Thyroid gland (tissue), 4 donors: ENCODE measurements at regions not wholly inside any gene's neighbourhood (a gene's known extent, or its start where the extent isn't known, plus 50 kb on each side); places are given as distances from the start of the nearest gene placed in this dataset.

Experiments used
- DNase-seq, 2 donors: peaks; one replicate each; pipeline ENCODE4 v3.0.0-alpha.2; 2019
- H3K27ac ChIP-seq, 3 donors: fragments of 200-600 bp; sonication (generic); 1 replicate in 2 of 3; 2 replicates in 1 of 3; pipeline ENCODE4 v1.5.1; 2016 to 2019; ENCODE audit warnings: mild to moderate bottlenecking in 1 of 3, moderate library complexity in 1 of 3
- H3K27me3 ChIP-seq: fragments of 200-600 bp; sonication (generic); one replicate; pipeline ENCODE4 v1.5.1; 2019
- H3K36me3 ChIP-seq, 2 donors: fragments of 200-600 bp; sonication (generic); one replicate each; pipeline ENCODE4 v1.5.1; 2016 to 2019
- H3K4me1 ChIP-seq, 2 donors: fragments of 200-600 bp; sonication (generic); one replicate each; pipeline ENCODE4 v1.5.1; 2017 to 2019
- H3K4me3 ChIP-seq, 3 donors: fragments of 200-600 bp; sonication (generic); replicated peaks in 1 of 3; 1 replicate in 2 of 3; 2 replicates in 1 of 3; pipeline ENCODE4 v1.5.1; 2016; ENCODE audit warnings: mild to moderate bottlenecking in 1 of 3
- H3K9me3 ChIP-seq: fragments of 200-600 bp; sonication (generic); one replicate; pipeline ENCODE4 v1.5.1; 2017
- POLR2A ChIP-seq, 2 donors: fragments of 450-650 bp; IDR thresholded peaks; one replicate each; pipeline ENCODE4 v1.6.1; 2017; ENCODE audit warnings: antibody characterized with exemption in 2 of 2, mild to moderate bottlenecking in 2 of 2, moderate library complexity in 1 of 2
- WGBS, 2 donors: methylation state at CpG; one replicate each; pipeline ENCODE4 v1.1.5; 2017; 5-methylcytosine and 5-hydroxymethylcytosine counted together
- intact Hi-C: fragments of 100-400 bp; cut with DNase I; formaldehyde crosslinking; loops from one replicate; pipeline ENCODE4 v1.15.1; 2023
- TF ChIP-seq, protein P1 (sequence below), 6 experiments: fragments of 200-600 bp in 3 of 6; fragments of 450-650 bp in 3 of 6; sonication (generic) in 3 of 6; IDR thresholded peaks; one replicate each; pipeline ENCODE4 v1.5.1; 2016 to 2019; ENCODE audit warnings: antibody characterized with exemption in 6 of 6, mild to moderate bottlenecking in 2 of 6, inconsistent platforms in 1 of 6, moderate library complexity in 1 of 6

- H3K9me3 ChIP-seq, result no peaks in the 10 kb centered on the region
- TF ChIP-seq, protein P1, sequence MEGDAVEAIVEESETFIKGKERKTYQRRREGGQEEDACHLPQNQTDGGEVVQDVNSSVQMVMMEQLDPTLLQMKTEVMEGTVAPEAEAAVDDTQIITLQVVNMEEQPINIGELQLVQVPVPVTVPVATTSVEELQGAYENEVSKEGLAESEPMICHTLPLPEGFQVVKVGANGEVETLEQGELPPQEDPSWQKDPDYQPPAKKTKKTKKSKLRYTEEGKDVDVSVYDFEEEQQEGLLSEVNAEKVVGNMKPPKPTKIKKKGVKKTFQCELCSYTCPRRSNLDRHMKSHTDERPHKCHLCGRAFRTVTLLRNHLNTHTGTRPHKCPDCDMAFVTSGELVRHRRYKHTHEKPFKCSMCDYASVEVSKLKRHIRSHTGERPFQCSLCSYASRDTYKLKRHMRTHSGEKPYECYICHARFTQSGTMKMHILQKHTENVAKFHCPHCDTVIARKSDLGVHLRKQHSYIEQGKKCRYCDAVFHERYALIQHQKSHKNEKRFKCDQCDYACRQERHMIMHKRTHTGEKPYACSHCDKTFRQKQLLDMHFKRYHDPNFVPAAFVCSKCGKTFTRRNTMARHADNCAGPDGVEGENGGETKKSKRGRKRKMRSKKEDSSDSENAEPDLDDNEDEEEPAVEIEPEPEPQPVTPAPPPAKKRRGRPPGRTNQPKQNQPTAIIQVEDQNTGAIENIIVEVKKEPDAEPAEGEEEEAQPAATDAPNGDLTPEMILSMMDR (IDR thresholded peaks at IDR 0.05), result no peak
- TF ChIP-seq POLR2A (IDR thresholded peaks at IDR 0.05), result no peak
- WGBS, 2 donors, result 84 to 85% methylated on average over 2 of the region's 2 CpGs
- no peak for DNase-seq
- no peak overlapping the region for H3K27ac ChIP-seq
- no peaks in the 10 kb centered on the region for H3K36me3 ChIP-seq
- no peaks in the 10 kb centered on the region for H3K27me3 ChIP-seq
- H3K4me1 ChIP-seq, result no peaks in the 10 kb centered on the region
- intact Hi-C loops, result no loop called here
- no peak overlapping the region for H3K4me3 ChIP-seq
Measured at GRCh38 chr2:33796511-33796910, 197.4 kb upstream of the FAM98A start.

GRCh38 chr2:33791625-33792024 is 192.5 kb upstream of the FAM98A start:
- H3K36me3 ChIP-seq, result no peaks in the 10 kb centered on the region
- TF ChIP-seq, protein P1 (IDR thresholded peaks at IDR 0.05), result no peak
- no peak for TF ChIP-seq POLR2A (IDR thresholded peaks at IDR 0.05)
- H3K9me3 ChIP-seq, result no peaks in the 10 kb centered on the region
- no peak for DNase-seq
- H3K4me3 ChIP-seq, result no peak overlapping the region
- no peaks in the 10 kb centered on the region for H3K27me3 ChIP-seq
- H3K4me1 ChIP-seq, result no peaks in the 10 kb centered on the region
- WGBS, 2 donors, result 68 to 72% methylated on average over 3 of the region's 3 CpGs
- no peak overlapping the region for H3K27ac ChIP-seq
- intact Hi-C loops, result no loop called here

DNA sequence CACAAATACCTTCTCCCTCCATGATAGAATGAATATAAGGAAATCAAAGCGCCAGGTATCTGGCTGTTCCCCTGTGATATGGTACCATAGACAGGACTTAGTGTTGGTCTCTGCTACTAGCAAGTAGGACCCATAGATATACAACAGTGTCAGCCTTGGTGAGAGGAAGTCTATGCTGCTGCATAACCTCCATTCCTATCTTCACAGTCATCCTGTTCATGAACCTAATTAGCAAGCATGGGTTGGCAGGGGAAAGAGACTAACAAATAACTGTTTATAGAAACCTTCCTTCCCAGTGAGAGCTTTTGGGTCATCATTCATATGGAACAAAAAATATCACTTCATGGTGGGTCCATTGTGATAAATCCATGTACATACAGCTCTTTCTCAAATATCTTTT is 188.9 kb upstream of the FAM98A start:
- no peaks in the 10 kb centered on the region for H3K4me1 ChIP-seq
- H3K27ac ChIP-seq, result no peak overlapping the region
- no peaks in the 10 kb centered on the region for H3K36me3 ChIP-seq
- intact Hi-C loops, result no loop called here
- WGBS, 2 donors, result 86 to 100% methylated on average over 1 of the region's 1 CpG
- no peaks in the 10 kb centered on the region for H3K27me3 ChIP-seq
- DNase-seq, result no peak
- TF ChIP-seq POLR2A (IDR thresholded peaks at IDR 0.05), result no peak
- H3K4me3 ChIP-seq, result no peak overlapping the region
- no peaks in the 10 kb centered on the region for H3K9me3 ChIP-seq

- H3K27me3 ChIP-seq, result no peaks in the 10 kb centered on the region
- intact Hi-C loops, result no loop called here
- WGBS, 2 donors, result 86 to 91% methylated on average over 5 of the region's 5 CpGs
- no peak overlapping the region for H3K4me3 ChIP-seq
- no peaks in the 10 kb centered on the region for H3K9me3 ChIP-seq
- no peak for TF ChIP-seq POLR2A (IDR thresholded peaks at IDR 0.05)
- TF ChIP-seq, protein P1 (IDR thresholded peaks at IDR 0.05), result no peak
- H3K4me1 ChIP-seq, result no peaks in the 10 kb centered on the region
- no peaks in the 10 kb centered on the region for H3K36me3 ChIP-seq
- H3K27ac ChIP-seq, result no peak overlapping the region
- no peak for DNase-seq
Measured at GRCh38 chr2:33786881-33787280, 187.8 kb upstream of the FAM98A start.

DNA sequence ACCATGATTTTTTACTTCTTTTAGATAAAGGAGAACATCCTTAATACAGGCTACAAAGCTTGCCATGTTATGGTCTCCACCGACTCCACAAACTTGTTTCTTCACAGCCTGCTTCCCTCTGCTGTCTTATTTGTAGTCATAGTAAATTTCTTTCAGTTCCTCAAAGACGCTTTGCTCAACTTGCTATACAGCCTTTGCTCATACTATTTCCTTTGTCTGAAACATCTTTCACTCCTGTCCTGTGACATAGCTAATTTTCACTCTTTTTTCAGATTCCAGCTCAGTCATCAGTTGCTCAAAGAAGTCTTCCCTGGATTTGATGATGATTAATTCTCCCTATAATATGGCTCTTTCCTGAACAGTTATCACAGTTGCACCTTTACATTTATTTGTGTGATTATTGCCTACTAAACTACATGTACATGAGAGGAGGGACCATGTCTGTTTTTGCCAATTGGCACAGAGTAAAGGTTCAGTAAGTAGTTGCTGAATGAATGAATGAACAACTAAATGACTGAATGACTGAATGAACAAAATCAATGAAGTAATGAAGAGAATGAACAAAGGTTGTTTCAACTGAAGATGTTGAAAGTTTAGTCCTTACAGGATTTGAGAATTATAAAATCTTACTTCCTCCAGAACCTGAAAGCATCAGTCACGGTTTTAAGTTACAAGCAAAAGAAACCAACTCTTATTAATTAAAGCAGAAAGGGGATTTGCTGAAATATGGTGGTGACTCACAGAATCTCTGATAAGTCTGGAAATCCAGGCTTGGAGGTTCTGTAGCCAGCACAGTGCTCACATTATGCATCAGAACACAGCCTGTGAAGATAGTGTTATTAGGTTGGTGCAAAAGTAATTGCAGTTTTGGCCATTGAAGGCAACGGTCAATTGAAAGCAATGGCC is 186.4 kb upstream of the FAM98A start:
- intact Hi-C loops, result no loop called here
- Histone ChIP-seq H3K9me3 (no peaks in the 10 kb centered on the region), H3K27me3 (no peaks in the 10 kb centered on the region), H3K36me3 (no peaks in the 10 kb centered on the region), H3K4me1 (no peaks in the 10 kb centered on the region), H3K27ac (no peak overlapping the region), H3K4me3 (no peak overlapping the region)
- no peak for DNase-seq
- WGBS, 2 donors, result 88 to 90% methylated on average over 4 of the region's 4 CpGs
- TF ChIP-seq, protein P1 (IDR thresholded peaks at IDR 0.05), result no peak
- no peak for TF ChIP-seq POLR2A (IDR thresholded peaks at IDR 0.05)
